ENCODE measurements at regions not wholly inside any gene's neighbourhood (a gene's known extent, or its start where the extent isn't known, plus 50 kb on each side); places are given as distances from the start of the nearest gene placed in this dataset.

GRCh38 chr1:5424802-5425703, 567.2 kb downstream of the NPHP4 start:
- TF ChIP-seq CTCF (IDR thresholded peaks at IDR 0.05) (no peak), POLR2A (IDR thresholded peaks at IDR 0.05) (no peak)

Data from right lobe of liver (tissue), 4 donors.